Sigmoid colon (tissue), 4 donors: ENCODE measurements at regions not wholly inside any gene's neighbourhood (a gene's known extent, or its start where the extent isn't known, plus 50 kb on each side); places are given as distances from the start of the nearest gene placed in this dataset.

ENCODE experiments used
- EP300 ChIP-seq, 4 donors: sonication (generic); formaldehyde crosslinking; IDR thresholded peaks; one replicate each; pipeline ENCODE4 v1.6.1; 2017; ENCODE audit warnings: antibody characterized with exemption in 4 of 4
- POLR2A ChIP-seq, 2 donors: fragments of 450-650 bp; IDR thresholded peaks; one replicate each; pipeline ENCODE4 v1.6.1; 2016; ENCODE audit warnings: antibody characterized with exemption in 2 of 2, mild to moderate bottlenecking in 2 of 2, moderate library complexity in 2 of 2
- POLR2AphosphoS5 ChIP-seq, 4 donors: sonication (generic); formaldehyde crosslinking; IDR thresholded peaks; one replicate each; pipeline ENCODE4 v1.6.1; 2017; ENCODE audit warnings: antibody characterized with exemption in 4 of 4
- TF ChIP-seq, protein P1 (sequence below), 4 experiments: fragments of 450-650 bp in 3 of 4; fragments of 200-600 bp in 1 of 4; IDR thresholded peaks; one replicate each; pipeline ENCODE4 v1.5.1; 2016 to 2019; ENCODE audit warnings: antibody characterized with exemption in 4 of 4, mild to moderate bottlenecking in 3 of 4, moderate library complexity in 2 of 4

GRCh38 chr2:177037569-177037968, 175.0 kb upstream of the HNRNPA3 start:
- TF ChIP-seq, protein P1, sequence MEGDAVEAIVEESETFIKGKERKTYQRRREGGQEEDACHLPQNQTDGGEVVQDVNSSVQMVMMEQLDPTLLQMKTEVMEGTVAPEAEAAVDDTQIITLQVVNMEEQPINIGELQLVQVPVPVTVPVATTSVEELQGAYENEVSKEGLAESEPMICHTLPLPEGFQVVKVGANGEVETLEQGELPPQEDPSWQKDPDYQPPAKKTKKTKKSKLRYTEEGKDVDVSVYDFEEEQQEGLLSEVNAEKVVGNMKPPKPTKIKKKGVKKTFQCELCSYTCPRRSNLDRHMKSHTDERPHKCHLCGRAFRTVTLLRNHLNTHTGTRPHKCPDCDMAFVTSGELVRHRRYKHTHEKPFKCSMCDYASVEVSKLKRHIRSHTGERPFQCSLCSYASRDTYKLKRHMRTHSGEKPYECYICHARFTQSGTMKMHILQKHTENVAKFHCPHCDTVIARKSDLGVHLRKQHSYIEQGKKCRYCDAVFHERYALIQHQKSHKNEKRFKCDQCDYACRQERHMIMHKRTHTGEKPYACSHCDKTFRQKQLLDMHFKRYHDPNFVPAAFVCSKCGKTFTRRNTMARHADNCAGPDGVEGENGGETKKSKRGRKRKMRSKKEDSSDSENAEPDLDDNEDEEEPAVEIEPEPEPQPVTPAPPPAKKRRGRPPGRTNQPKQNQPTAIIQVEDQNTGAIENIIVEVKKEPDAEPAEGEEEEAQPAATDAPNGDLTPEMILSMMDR (IDR thresholded peaks at IDR 0.05) = no peak
- TF ChIP-seq POLR2A (IDR thresholded peaks at IDR 0.05) (no peak), POLR2AphosphoS5 (IDR thresholded peaks at IDR 0.05) (no peak), EP300 (IDR thresholded peaks at IDR 0.05) (no peak)
